ENCODE measurements at regions not wholly inside any gene's neighbourhood (a gene's known extent, or its start where the extent isn't known, plus 50 kb on each side); places are given as distances from the start of the nearest gene placed in this dataset.

GRCh38 chr1:94698356-94698755 is 121.8 kb upstream of the SLC44A3 start:
- no peak for TF ChIP-seq EZH2 (IDR thresholded peaks at IDR 0.05; ENCODE audit: borderline replicate concordance, low read depth, low read length, poor library complexity, severe bottlenecking)
- TF ChIP-seq, protein P1, sequence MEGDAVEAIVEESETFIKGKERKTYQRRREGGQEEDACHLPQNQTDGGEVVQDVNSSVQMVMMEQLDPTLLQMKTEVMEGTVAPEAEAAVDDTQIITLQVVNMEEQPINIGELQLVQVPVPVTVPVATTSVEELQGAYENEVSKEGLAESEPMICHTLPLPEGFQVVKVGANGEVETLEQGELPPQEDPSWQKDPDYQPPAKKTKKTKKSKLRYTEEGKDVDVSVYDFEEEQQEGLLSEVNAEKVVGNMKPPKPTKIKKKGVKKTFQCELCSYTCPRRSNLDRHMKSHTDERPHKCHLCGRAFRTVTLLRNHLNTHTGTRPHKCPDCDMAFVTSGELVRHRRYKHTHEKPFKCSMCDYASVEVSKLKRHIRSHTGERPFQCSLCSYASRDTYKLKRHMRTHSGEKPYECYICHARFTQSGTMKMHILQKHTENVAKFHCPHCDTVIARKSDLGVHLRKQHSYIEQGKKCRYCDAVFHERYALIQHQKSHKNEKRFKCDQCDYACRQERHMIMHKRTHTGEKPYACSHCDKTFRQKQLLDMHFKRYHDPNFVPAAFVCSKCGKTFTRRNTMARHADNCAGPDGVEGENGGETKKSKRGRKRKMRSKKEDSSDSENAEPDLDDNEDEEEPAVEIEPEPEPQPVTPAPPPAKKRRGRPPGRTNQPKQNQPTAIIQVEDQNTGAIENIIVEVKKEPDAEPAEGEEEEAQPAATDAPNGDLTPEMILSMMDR (conservative IDR thresholded peaks at IDR 0.05; ENCODE audit: low read depth, low read length) = no peak

Data from A673 (cell line).